Esophagus muscularis mucosa (tissue), 3 donors: ENCODE measurements at regions not wholly inside any gene's neighbourhood (a gene's known extent, or its start where the extent isn't known, plus 50 kb on each side); places are given as distances from the start of the nearest gene placed in this dataset.

ENCODE experiments used
- CTCF ChIP-seq, 3 experiments: fragments of 200-600 bp in 2 of 3; fragments of 450-650 bp in 1 of 3; sonication (generic) in 2 of 3; IDR thresholded peaks; one replicate each; pipeline ENCODE4 v1.5.1; 2017 to 2019; ENCODE audit warnings: antibody characterized with exemption in 3 of 3, mild to moderate bottlenecking in 2 of 3, moderate library complexity in 1 of 3
- POLR2AphosphoS5 ChIP-seq, 2 donors: sonication (generic); formaldehyde crosslinking; IDR thresholded peaks; one replicate each; pipeline ENCODE4 v1.6.1; 2017; ENCODE audit warnings: antibody characterized with exemption in 2 of 2

GRCh38 chr13:30039511-30039911 is 189.1 kb upstream of the UBL3 start:
- TF ChIP-seq POLR2AphosphoS5 (IDR thresholded peaks at IDR 0.05) (no peak), CTCF (IDR thresholded peaks at IDR 0.05) (no peak)
